ENCODE measurements at regions not wholly inside any gene's neighbourhood (a gene's known extent, or its start where the extent isn't known, plus 50 kb on each side); places are given as distances from the start of the nearest gene placed in this dataset.
"Not testable (repeated sequence)": the region's sequence is repeated elsewhere in the genome, so short reads cannot be mapped to it uniquely, and the experiment has no call there.

- TF ChIP-seq CTCF (IDR thresholded peaks at IDR 0.05; ENCODE audit: low read length, missing control alignments), result no peak
- H3K4me3 ChIP-seq (replicated peaks; ENCODE audit: low read depth, low read length), result no peak overlapping the region
- DNase-seq (ENCODE audit: low read depth), result no peak
These were observed 1331.5 kb upstream of the TMEM132C start for GRCh38 chr12:126935435-126935834.

- no peak overlapping the region for H3K4me3 ChIP-seq (replicated peaks; ENCODE audit: low read depth, low read length)
- no peak for DNase-seq (ENCODE audit: low read depth)
- TF ChIP-seq CTCF (IDR thresholded peaks at IDR 0.05; ENCODE audit: low read length, missing control alignments), result no peak
These were observed 1330.7 kb upstream of the TMEM132C start for GRCh38 chr12:126936181-126936851.

- no peak overlapping the region for H3K4me3 ChIP-seq (replicated peaks; ENCODE audit: low read depth, low read length)
- no peak for DNase-seq (ENCODE audit: low read depth)
- no peak for TF ChIP-seq CTCF (IDR thresholded peaks at IDR 0.05; ENCODE audit: low read length, missing control alignments)
These were observed 1329.5 kb upstream of the TMEM132C start for GRCh38 chr12:126937431-126937830.

- no peak for DNase-seq (ENCODE audit: low read depth)
- TF ChIP-seq CTCF (IDR thresholded peaks at IDR 0.05; ENCODE audit: low read length, missing control alignments), result no peak
- no peak overlapping the region for H3K4me3 ChIP-seq (replicated peaks; ENCODE audit: low read depth, low read length)
These were observed 1322.3 kb upstream of the TMEM132C start for GRCh38 chr12:126944684-126945083.

GRCh38 chr12:126946958-126947357 lies 1320.0 kb upstream of the TMEM132C start:
- H3K4me3 ChIP-seq (replicated peaks; ENCODE audit: low read depth, low read length); DNase-seq (ENCODE audit: low read depth): not testable (repeated sequence)

- TF ChIP-seq CTCF (IDR thresholded peaks at IDR 0.05; ENCODE audit: low read length, missing control alignments), result no peak
- H3K4me3 ChIP-seq (replicated peaks; ENCODE audit: low read depth, low read length), result no peak overlapping the region
- no peak for DNase-seq (ENCODE audit: low read depth)
These were observed 1317.4 kb upstream of the TMEM132C start for GRCh38 chr12:126949558-126949957.

- no peak for TF ChIP-seq CTCF (IDR thresholded peaks at IDR 0.05; ENCODE audit: low read length, missing control alignments)
- DNase-seq (ENCODE audit: low read depth), result no peak
- no peak overlapping the region for H3K4me3 ChIP-seq (replicated peaks; ENCODE audit: low read depth, low read length)
These were observed 1316.7 kb upstream of the TMEM132C start for GRCh38 chr12:126950266-126950665.

Data from fibroblast of pulmonary artery (primary cell).